Prostate gland (tissue), 2 donors: ENCODE measurements at regions not wholly inside any gene's neighbourhood (a gene's known extent, or its start where the extent isn't known, plus 50 kb on each side); places are given as distances from the start of the nearest gene placed in this dataset.

Experiments used
- CTCF ChIP-seq, 4 experiments: fragments of 200-600 bp in 2 of 4; fragments of 450-650 bp in 2 of 4; sonication (generic) in 2 of 4; IDR thresholded peaks; 1 replicate in 3 of 4; 2 replicates in 1 of 4; pipeline ENCODE4 v1.5.1; 2016 to 2019; ENCODE audit warnings: antibody characterized with exemption in 4 of 4, mild to moderate bottlenecking in 2 of 4, moderate library complexity in 2 of 4
- POLR2AphosphoS5 ChIP-seq: sonication (generic); formaldehyde crosslinking; IDR thresholded peaks from one replicate; pipeline ENCODE4 v1.6.1; 2017; ENCODE audit warnings: antibody characterized with exemption

DNA sequence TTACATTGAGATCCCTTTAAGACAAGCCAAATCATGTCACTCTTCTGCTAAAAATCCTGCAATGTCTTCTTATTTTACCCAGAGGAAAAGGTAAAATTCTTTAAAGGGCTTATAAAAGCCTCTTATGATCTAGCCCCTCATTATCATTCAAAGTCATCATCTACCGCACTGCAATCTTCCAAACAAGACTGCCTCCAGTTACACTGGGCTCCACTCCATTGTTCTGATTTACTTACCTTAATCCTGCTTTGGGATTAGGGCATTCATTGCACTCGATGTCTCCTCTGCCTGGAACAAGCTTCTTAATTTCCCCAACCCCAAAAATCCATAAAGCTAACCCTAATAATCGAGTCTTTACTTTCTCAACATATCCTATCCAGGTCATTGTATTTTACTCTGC lies 269.1 kb downstream of the PCDH18 start:
- TF ChIP-seq CTCF (IDR thresholded peaks at IDR 0.05) = no peak
- no peak for TF ChIP-seq POLR2AphosphoS5
